ENCODE measurements at regions not wholly inside any gene's neighbourhood (a gene's known extent, or its start where the extent isn't known, plus 50 kb on each side); places are given as distances from the start of the nearest gene placed in this dataset.

DNA sequence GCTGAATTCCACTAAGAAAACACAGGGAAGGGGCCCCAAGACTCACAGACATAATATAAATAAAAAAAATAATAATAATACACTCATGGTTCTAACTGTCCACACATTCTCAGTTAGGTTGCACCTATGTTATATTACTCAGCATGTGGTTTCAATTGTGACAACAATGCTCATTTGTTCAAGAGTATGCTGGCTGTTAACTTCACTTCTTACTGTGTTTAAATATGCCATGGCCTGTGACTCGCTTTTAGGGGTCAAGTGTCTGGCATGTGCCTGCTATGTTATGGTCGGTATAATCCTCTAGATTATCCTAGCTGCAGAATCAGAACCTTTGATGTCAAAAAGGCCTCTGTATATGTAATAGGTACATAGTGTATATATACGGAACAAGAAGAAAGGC, 324.8 kb upstream of the INTU start:
- TF ChIP-seq CTCF (conservative IDR thresholded peaks at IDR 0.05 in 1 of 2, IDR thresholded peaks at IDR 0.05 in 1 of 2; ENCODE audit: low read depth in 1 of 2, low read length in 2 of 2) (no peak), EZH2 (IDR thresholded peaks at IDR 0.05; ENCODE audit: low read length, missing control alignments) (no peak)

Data from fibroblast of lung (primary cell).